Liver (tissue), 3 donors: ENCODE measurements at regions not wholly inside any gene's neighbourhood (a gene's known extent, or its start where the extent isn't known, plus 50 kb on each side); places are given as distances from the start of the nearest gene placed in this dataset.

Source experiments
- EGR1 ChIP-seq, 2 donors: IDR thresholded peaks; 2 replicates each; pipeline ENCODE4 v1.6.1; 2016 to 2018; ENCODE audit warnings: antibody characterized with exemption in 2 of 2, low read depth in 2 of 2
- FOXA1 ChIP-seq: IDR thresholded peaks from 2 replicates; pipeline ENCODE4 v1.6.1; 2016; ENCODE audit warnings: antibody characterized with exemption
- RAD21 ChIP-seq, 2 donors: IDR thresholded peaks; 2 replicates each; pipeline ENCODE4 v1.6.1; 2016; ENCODE audit warnings: antibody characterized with exemption in 2 of 2, mild to moderate bottlenecking in 2 of 2
- RXRA ChIP-seq, 2 donors: IDR thresholded peaks; 2 replicates each; pipeline ENCODE4 v1.6.1; 2017 to 2018; ENCODE audit warnings: antibody characterized with exemption in 2 of 2, mild to moderate bottlenecking in 1 of 2
- TF ChIP-seq, protein P1 (sequence below): fragments of 150-350 bp; IDR thresholded peaks from 2 replicates; pipeline ENCODE4 v1.5.1; 2017; ENCODE audit warnings: improper control_type of control experiment, low read depth, low read length; ENCODE audit not compliant: missing input control
- donor health status: healthy.
- donor health status: healthy.

GRCh38 chr4:167867191-167867590 is 225.1 kb upstream of the ANXA10 start:
- TF ChIP-seq, protein P1, sequence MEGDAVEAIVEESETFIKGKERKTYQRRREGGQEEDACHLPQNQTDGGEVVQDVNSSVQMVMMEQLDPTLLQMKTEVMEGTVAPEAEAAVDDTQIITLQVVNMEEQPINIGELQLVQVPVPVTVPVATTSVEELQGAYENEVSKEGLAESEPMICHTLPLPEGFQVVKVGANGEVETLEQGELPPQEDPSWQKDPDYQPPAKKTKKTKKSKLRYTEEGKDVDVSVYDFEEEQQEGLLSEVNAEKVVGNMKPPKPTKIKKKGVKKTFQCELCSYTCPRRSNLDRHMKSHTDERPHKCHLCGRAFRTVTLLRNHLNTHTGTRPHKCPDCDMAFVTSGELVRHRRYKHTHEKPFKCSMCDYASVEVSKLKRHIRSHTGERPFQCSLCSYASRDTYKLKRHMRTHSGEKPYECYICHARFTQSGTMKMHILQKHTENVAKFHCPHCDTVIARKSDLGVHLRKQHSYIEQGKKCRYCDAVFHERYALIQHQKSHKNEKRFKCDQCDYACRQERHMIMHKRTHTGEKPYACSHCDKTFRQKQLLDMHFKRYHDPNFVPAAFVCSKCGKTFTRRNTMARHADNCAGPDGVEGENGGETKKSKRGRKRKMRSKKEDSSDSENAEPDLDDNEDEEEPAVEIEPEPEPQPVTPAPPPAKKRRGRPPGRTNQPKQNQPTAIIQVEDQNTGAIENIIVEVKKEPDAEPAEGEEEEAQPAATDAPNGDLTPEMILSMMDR, result no peak
- no peak for TF ChIP-seq RXRA (IDR thresholded peaks at IDR 0.05)
- no peak for TF ChIP-seq EGR1 (IDR thresholded peaks at IDR 0.05; ENCODE audit: low read depth in 2 of 2)
- no peak for TF ChIP-seq RAD21 (IDR thresholded peaks at IDR 0.05)
- no peak for TF ChIP-seq FOXA1
